ENCODE measurements at regions not wholly inside any gene's neighbourhood (a gene's known extent, or its start where the extent isn't known, plus 50 kb on each side); places are given as distances from the start of the nearest gene placed in this dataset.

DNA sequence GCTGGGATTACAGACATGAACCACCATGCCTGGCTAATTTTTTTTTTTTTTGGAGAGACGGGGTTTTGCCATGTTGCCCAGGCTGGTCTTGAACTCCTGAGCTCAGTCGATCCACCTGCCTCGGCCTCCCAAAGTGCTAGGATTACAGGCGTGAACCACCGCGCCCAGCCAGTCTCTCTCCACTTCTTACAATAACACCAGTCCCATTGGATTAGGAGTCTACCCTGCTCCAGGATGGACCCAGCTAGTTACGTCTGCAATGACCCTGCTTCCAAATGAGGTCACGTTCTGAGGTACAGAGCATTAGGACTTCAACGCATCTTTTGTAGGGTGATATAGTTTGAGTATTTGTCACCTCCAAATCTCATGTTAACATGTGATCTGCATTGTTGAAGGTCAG lies 146.9 kb upstream of the MYLIP start:
- TF ChIP-seq CTCF (conservative IDR thresholded peaks at IDR 0.05) (no peak), ZFX (IDR thresholded peaks at IDR 0.05) (no peak)
